A549 (cell line): ENCODE measurements at regions not wholly inside any gene's neighbourhood (a gene's known extent, or its start where the extent isn't known, plus 50 kb on each side); places are given as distances from the start of the nearest gene placed in this dataset.

Experiments
- ATAC-seq, 2 experiments: fragments of 200-7000 bp in 1 of 2; fragments of >200 bp in 1 of 2; cut with Nextera tagmentation in 1 of 2; cut with Tn5 transposase in 1 of 2; 3 replicates each; pipeline versions ENCODE4 v1.8.0 to v1.9.1; 2018 to 2020; ENCODE audit warnings: mild to moderate bottlenecking in 1 of 2, moderate library complexity in 1 of 2
- CTCF ChIA-PET: fragments of 300-600 bp; sonication (Branson Sonifier 250); formaldehyde crosslinking; extraction: SDS; loops from one replicate; lab custom pipeline; 2021; ENCODE audit warnings: antibody characterized with exemption, inconsistent platforms; lab: Yijun Ruan, JAX
- POLR2A ChIA-PET: fragments of 350-600 bp; formaldehyde crosslinking; extraction: SDS; loops from one replicate; lab custom pipeline; 2021; ENCODE audit warnings: antibody characterized with exemption, inconsistent platforms; lab: Yijun Ruan, JAX
- DNase-seq, 2 experiments: peaks; one replicate each; pipeline versions ENCODE4 v3.0.0 to v3.0.0-alpha.2; 2011 to 2016; ENCODE audit warnings: low read depth in 1 of 2, low spot score in 1 of 2
- FAIRE-seq: peaks from 2 replicates; lab custom pipeline; 2011; peaks lifted over from hg19 to GRCh38; lab: Jason Lieb, UNC
- H3K27ac ChIP-seq, 2 experiments: fragments of >200 bp; sonication (Bioruptor Twin); formaldehyde crosslinking; 3 replicates each; pipeline ENCODE4 v1.5.1; 2016 to 2017
- H3K4me1 ChIP-seq: fragments of >200 bp; sonication (Bioruptor Twin); formaldehyde crosslinking; 3 replicates; pipeline ENCODE4 v1.6.1; 2016
- H3K4me2 ChIP-seq: fragments of >200 bp; sonication (Bioruptor Twin); formaldehyde crosslinking; 3 replicates; pipeline ENCODE4 v1.6.1; 2016
- H3K4me3 ChIP-seq: fragments of >200 bp; sonication (Bioruptor Twin); formaldehyde crosslinking; 3 replicates; pipeline ENCODE4 v1.5.1; 2016
- H3K9me3 ChIP-seq: fragments of >200 bp; sonication (Bioruptor Twin); formaldehyde crosslinking; 3 replicates; pipeline ENCODE4 v1.6.1; 2016
- BHLHE40 ChIP-seq: IDR thresholded peaks from 2 replicates; pipeline ENCODE4 v1.6.1; 2012; ENCODE audit warnings: low read depth, low read length, inconsistent platforms
- EHF ChIP-seq: fragments of 250-450 bp; sonication (Bioruptor Pico); IDR thresholded peaks from 2 replicates; pipeline ENCODE4 v1.5.0; 2020; ENCODE audit warnings: mild to moderate bottlenecking
- ELK1 ChIP-seq: fragments of 150-350 bp; IDR thresholded peaks from 2 replicates; pipeline ENCODE4 v1.6.1; 2014; ENCODE audit warnings: low read depth, mild to moderate bottlenecking, low read length
- HEYL ChIP-seq: fragments of 250-450 bp; sonication (Bioruptor Pico); IDR thresholded peaks from 2 replicates; pipeline ENCODE4 v1.8.0; 2021; ENCODE audit warnings: mild to moderate bottlenecking, moderate library complexity
- HOXA7 ChIP-seq: fragments of 250-450 bp; sonication (Bioruptor Pico); IDR thresholded peaks from 2 replicates; pipeline ENCODE4 v1.5.0; 2020; ENCODE audit warnings: mild to moderate bottlenecking, moderate library complexity
- MAX ChIP-seq: IDR thresholded peaks from 2 replicates; pipeline ENCODE4 v1.6.1; 2012
- NFE2L2 ChIP-seq: fragments of 150-350 bp; conservative IDR thresholded peaks from 2 replicates; pipeline ENCODE4 v1.6.1; 2014; ENCODE audit warnings: low read length
- NPAS2 ChIP-seq: fragments of 250-450 bp; sonication (Bioruptor Pico); IDR thresholded peaks from 2 replicates; pipeline ENCODE4 v1.8.0; 2022; ENCODE audit warnings: mild to moderate bottlenecking, moderate library complexity, borderline replicate concordance
- POLR2A ChIP-seq: IDR thresholded peaks from 2 replicates; pipeline ENCODE4 v1.6.1; 2012; ENCODE audit warnings: mild to moderate bottlenecking, low read length
- RAD21 ChIP-seq, 2 experiments: fragments of >200 bp in 1 of 2; sonication (Bioruptor Twin) in 1 of 2; formaldehyde crosslinking in 1 of 2; IDR thresholded peaks in 1 of 2; conservative IDR thresholded peaks in 1 of 2; 2 replicates in 1 of 2; 3 replicates in 1 of 2; pipeline ENCODE4 v1.6.1; 2012 to 2018; ENCODE audit warnings: inconsistent platforms in 1 of 2
- RCOR1 ChIP-seq: fragments of 150-350 bp; IDR thresholded peaks from 2 replicates; pipeline ENCODE4 v1.6.1; 2014; ENCODE audit warnings: antibody characterized with exemption, low read length, low read depth
- REST ChIP-seq: fragments of 200-600 bp; sonication (generic); IDR thresholded peaks from 2 replicates; pipeline ENCODE4 v1.6.1; 2016; ENCODE audit warnings: antibody characterized with exemption, mild to moderate bottlenecking, moderate library complexity
- RFX5 ChIP-seq: fragments of 450-650 bp; IDR thresholded peaks from 2 replicates; pipeline ENCODE4 v1.7.1; 2014; ENCODE audit warnings: antibody characterized with exemption, mild to moderate bottlenecking, moderate library complexity
- RNF2 ChIP-seq: fragments of 200-600 bp; sonication (generic); IDR thresholded peaks from 2 replicates; pipeline ENCODE4 v1.6.1; 2016; ENCODE audit warnings: low read depth, mild to moderate bottlenecking, antibody characterized with exemption, moderate library complexity, borderline replicate concordance
- ZC3H11A ChIP-seq: fragments of 450-650 bp; IDR thresholded peaks from 2 replicates; pipeline ENCODE4 v1.6.1; 2014; ENCODE audit warnings: antibody characterized with exemption, mild to moderate bottlenecking
- WGBS: methylation state at CpG from one replicate; pipeline ENCODE4 v1.1.6; 2017; ENCODE audit errors: missing lambda C conversion rate; 5-methylcytosine and 5-hydroxymethylcytosine counted together
- TF ChIP-seq, protein P1 (sequence below): fragments of 250-450 bp; sonication (Bioruptor Pico); IDR thresholded peaks from 2 replicates; pipeline ENCODE4 v1.5.0; 2021; ENCODE audit warnings: mild to moderate bottlenecking, moderate library complexity, borderline replicate concordance
- TF ChIP-seq, protein P2 (sequence below): fragments of >200 bp; sonication (Bioruptor Twin); formaldehyde crosslinking; IDR thresholded peaks from 2 replicates; pipeline ENCODE4 v1.6.1; 2016

GRCh38 chr9:90981726-90982125 is 180.1 kb downstream of the SYK start (continued):
- TF ChIP-seq, protein P1, sequence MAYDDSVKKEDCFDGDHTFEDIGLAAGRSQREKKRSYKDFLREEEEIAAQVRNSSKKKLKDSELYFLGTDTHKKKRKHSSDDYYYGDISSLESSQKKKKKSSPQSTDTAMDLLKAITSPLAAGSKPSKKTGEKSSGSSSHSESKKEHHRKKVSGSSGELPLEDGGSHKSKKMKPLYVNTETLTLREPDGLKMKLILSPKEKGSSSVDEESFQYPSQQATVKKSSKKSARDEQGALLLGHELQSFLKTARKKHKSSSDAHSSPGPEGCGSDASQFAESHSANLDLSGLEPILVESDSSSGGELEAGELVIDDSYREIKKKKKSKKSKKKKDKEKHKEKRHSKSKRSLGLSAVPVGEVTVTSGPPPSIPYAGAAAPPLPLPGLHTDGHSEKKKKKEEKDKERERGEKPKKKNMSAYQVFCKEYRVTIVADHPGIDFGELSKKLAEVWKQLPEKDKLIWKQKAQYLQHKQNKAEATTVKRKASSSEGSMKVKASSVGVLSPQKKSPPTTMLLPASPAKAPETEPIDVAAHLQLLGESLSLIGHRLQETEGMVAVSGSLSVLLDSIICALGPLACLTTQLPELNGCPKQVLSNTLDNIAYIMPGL: no peak
- no peak for TF ChIP-seq MAX
- TF ChIP-seq ZC3H11A: no peak
- no peak for TF ChIP-seq RNF2

DNA sequence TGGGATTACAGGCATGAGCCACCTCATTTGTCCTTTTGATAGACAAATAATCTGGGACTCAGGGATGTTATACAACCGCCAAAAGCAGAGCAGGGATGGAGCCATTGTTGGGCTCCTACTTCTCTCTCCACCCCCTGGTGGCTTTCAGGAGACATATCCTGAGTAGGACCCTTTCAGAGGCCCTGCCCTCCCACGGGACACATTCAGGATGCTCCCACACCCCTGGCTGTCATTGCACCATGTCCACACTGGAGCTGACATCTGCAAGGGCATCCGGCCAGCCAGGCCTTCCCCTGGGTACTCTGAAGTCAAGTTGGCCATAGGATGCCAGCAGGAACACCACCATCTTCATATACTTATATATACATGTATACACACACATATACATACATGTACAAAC is 181.8 kb downstream of the SYK start:
- no peak for TF ChIP-seq RCOR1
- no peak for TF ChIP-seq RFX5
- TF ChIP-seq, protein P2, sequence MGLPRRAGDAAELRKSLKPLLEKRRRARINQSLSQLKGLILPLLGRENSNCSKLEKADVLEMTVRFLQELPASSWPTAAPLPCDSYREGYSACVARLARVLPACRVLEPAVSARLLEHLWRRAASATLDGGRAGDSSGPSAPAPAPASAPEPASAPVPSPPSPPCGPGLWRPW: no peak
- no peak for TF ChIP-seq HOXA7 (CRISPR knock-in tag)
- no peak for TF ChIP-seq NFE2L2
- no peak for TF ChIP-seq RAD21 (conservative IDR thresholded peaks at IDR 0.05 in 1 of 2, IDR thresholded peaks at IDR 0.05 in 1 of 2)
- TF ChIP-seq ELK1: no peak
- no peak for TF ChIP-seq EHF
- H3K9me3 ChIP-seq: no peaks in the 10 kb centered on the region
- ChIA-PET CTCF (no interaction called here), POLR2A (no interaction called here)
- 44% methylated on average over 3 of the region's 3 CpGs for WGBS
- FAIRE-seq (no peak), ATAC-seq (no peak; a peak in 1 of 6 replicates), DNase-seq (no peak)
- H3K4me3 ChIP-seq: no peak overlapping the region
- H3K4me2 ChIP-seq: no peak overlapping the region
- H3K4me1 ChIP-seq: no peaks in the 10 kb centered on the region
- H3K27ac ChIP-seq: no peak overlapping the region

GRCh38 chr9:90985631-90986030 is 184.0 kb downstream of the SYK start:
- Histone ChIP-seq H3K4me2 (no peak overlapping the region), H3K9me3 (no peaks in the 10 kb centered on the region), H3K4me1 (no peaks in the 10 kb centered on the region), H3K27ac (no peak overlapping the region; a peak in 1 of 6 replicates), H3K4me3 (no peak overlapping the region)
- POLR2A ChIA-PET: no interaction called here
- WGBS: 93% methylated on average over 3 of the region's 3 CpGs
- DNase-seq (no peak), ATAC-seq (no peak), FAIRE-seq (no peak)
- no peak for TF ChIP-seq NPAS2
- CTCF ChIA-PET: interaction anchor here (0.7 to 2.2 kb wide), 11 partner anchors 11 to 742 kb away, joined by 3 to 9 read pairs (median 5); no protein-coding TSS in a partner anchor

GRCh38 chr9:90986161-90986560 is 184.5 kb downstream of the SYK start:
- FAIRE-seq: no peak
- DNase-seq: no peak
- Histone ChIP-seq H3K4me1 (peaks cover under 1% of the 10 kb centered on the region; the same call in 1 of the 3 replicates), H3K27ac (no peak overlapping the region), H3K4me3 (no peak overlapping the region), H3K4me2 (no peak overlapping the region), H3K9me3 (no peaks in the 10 kb centered on the region)
- ATAC-seq: no peak
- TF ChIP-seq REST: no peak
- TF ChIP-seq POLR2A: no peak
- no peak for TF ChIP-seq BHLHE40
- no peak for TF ChIP-seq HEYL (CRISPR knock-in tag)
- no peak for TF ChIP-seq ELK1
- no peak for TF ChIP-seq RCOR1
- CTCF ChIA-PET: interaction anchor here (0.9 to 2.2 kb wide), 6 partner anchors 13 to 741 kb away, joined by 3 to 9 read pairs (median 5); no protein-coding TSS in a partner anchor
- POLR2A ChIA-PET: no interaction called here
- WGBS: 69% methylated on average over 3 of the region's 3 CpGs
